HG03280 (cell line): ENCODE measurements at regions not wholly inside any gene's neighbourhood (a gene's known extent, or its start where the extent isn't known, plus 50 kb on each side); places are given as distances from the start of the nearest gene placed in this dataset.

Source experiments
- ATAC-seq: cut with Tn5 transposase; IDR thresholded peaks from one replicate; pipeline ENCODE4 v1.9.1; 2021; ENCODE audit warnings: mild to moderate bottlenecking, moderate library complexity; ENCODE audit not compliant: unreplicated experiment

DNA sequence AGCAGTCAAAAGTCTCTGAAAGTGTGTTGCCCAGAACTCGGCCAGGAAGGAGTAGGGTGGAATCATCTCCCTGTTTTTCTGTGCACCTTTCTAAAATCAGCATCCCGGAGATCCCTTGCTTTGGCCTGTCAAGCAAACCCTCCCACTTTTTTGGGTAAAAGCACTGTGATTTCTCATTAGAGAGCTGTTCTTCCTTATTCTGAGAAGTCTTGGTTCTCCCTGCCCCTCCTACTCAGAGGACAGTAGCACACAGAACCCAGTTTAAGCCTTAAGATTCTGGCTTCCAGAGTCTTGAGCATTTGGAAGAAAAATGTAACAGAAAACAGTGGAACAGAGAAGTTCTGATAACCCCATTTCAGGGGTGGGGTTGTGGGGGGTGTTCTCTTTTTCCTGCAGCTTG, 52.6 kb upstream of the KATNAL1 start:
- ATAC-seq: no peak

DNA sequence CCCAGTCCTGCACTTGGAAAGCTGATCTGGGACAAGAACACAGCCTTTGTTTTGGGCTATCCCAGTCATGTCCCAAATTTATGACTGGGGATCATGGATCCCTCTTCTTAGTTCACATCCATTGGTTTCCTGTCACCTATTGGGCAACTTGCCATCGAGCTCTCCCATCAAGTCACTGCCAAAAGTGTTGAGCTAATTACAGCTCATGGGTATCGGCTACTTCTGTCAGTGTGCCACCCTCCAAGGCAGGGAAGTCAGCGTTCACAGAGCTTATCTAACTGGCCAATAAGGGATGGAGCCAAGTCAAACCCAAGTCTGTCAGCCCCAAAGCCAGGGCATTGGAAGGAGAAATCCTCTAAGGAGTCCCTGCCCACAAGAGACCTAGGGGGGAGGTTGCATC, 53.2 kb upstream of the KATNAL1 start:
- ATAC-seq: no peak

DNA sequence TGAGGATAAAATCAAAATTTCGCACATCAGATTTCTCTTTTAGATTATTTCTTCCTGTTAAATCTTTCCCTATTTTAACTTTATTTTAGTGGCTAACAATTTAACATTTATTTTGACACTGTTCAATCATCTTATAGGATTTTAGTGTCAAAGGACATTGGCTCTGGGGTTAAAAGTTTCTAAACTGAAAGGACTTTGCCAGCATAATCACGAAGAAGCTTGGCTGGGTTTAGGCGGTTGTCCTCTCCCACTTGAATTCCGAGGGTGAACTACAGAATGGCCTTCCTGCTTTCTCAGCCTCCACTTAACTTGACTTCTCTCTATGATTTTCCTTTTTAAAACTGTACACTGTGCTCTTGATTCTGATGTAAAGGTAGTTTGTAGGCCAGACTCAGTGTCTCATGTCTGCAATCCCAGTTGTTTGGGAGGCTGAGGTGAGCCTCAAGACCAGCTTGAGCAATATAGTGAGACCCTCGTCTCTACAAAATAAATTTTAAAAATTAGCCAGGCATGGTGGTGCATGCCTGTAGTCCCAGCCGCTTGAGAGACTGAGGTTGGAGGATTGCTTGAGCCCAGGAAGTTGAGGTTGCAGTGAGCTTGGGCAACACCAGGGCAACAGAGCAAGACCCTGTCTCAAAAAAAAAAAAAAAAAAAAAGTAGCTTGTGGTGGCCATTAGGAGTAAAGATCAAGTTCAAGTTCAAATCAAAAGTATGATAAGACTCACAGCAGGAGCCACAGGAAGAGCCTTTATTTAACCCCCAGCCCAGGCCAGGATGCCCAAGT, 54.8 kb upstream of the KATNAL1 start:
- ATAC-seq: no peak

DNA sequence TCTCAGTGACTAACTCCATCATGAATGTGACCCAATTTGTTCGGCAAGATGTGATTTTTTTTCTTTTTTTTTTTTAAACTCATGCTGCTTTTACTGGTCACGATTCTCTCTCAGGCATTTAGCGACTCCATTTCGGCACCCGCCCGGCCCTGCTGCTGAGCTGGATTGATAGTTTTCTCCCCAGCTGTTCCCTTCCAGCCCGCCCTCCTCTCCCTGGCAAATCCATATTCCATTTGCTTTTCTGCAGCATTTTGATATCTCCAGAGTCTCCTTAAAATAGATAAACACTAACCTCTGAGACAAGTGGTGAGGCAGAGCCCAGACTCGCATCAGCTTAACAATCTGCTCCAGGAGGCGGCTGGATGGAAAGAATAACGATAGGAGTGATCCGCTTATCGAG, 55.5 kb upstream of the KATNAL1 start:
- no peak for ATAC-seq

DNA sequence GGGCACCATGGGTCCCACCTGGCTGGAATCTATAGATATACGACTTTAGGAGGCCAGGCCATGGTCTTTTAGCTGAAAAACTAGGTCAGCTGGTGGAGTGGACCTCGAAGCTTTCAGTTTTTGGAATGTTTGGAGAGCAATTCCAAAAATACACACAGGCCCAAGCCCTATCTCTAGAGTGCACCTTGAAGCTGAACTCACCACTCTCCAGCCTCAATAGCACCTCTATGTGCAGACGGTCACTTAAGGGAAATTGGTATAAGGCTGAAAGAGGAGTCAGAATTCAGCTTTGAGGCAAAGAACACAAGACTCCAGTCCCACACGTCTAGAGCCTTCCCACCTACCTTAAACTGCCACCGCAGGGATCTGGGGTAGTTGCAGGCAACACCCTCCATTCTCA, 56.4 kb upstream of the KATNAL1 start:
- ATAC-seq: no peak

DNA sequence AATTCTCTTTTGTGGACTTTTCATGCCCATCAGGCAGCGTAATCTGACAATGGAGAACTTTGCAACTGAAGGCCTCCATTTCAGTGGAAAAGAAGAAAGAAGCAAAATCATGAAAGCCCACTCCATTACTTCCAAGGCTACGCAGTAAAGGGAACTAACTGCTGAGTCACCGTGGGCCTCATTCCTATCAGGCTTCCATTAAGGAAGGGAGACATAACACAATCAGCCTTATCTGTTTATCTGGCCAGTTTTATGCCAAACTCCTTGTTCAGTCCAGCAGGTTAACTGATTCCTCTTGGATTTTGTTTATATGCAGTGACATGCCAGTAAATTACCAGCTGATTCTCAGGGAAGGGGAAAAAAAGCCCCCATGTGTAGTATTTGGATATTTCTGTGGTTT, 56.8 kb upstream of the KATNAL1 start:
- ATAC-seq: no peak

DNA sequence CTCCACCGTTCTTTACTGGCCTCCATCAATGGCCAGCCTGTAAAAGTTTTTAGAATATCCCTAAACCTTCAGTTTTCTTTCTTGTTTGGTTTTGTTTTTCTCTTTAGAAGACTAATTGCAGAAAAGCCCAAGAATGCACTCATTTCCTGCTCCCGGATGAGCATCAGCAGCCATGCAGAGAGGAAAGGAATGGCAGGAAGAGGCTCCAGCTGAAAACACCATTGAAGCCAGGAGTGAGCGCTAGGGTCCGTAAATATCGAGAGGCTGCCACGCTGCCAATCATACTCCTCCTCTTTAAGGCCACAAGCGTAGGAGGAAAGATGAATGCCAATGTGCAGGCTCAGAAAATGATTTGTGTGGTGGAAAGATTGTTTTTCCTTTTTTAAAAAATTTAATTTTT, 57.4 kb upstream of the UBE2L5 start:
- ATAC-seq: no peak

DNA sequence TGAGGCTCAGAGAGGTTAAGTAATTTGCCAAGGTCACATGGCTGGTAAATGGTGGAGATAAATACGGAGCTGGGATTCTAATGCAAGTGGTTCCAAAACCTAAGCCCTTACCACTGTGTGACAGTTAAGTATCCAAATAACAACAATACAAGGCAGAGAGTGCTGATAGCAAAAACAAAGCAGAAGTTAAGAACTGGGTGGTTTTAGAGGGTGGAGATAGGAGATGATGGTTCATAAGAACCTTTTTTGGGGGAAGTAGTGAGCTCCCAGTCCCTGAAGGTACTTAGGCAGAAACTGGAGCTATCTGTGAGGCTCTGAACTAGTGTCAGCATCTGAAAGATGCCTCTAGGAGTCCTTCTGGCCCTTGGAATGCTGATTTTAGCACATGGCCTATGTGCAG, 56.2 kb upstream of the UBE2L5 start:
- ATAC-seq: no peak

DNA sequence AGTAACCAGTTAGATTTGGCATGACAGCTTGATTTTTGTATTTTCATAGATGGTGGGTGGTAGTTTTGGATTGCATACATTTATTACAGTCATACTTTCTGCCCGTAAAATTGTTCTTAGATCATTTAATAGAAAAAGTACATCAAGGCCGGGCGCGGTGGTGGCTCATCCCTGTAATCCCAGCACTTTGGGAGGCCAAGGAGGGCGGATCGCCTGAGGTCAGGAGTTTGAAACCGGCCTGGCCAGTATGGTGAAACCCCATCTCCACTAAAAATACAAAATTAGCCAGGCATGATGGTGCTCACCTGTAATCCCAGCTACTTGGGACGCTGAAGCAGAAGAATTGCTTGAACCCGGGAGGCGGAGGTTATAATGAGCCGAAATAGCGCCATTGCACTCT, 55.0 kb upstream of the UBE2L5 start:
- no peak for ATAC-seq

DNA sequence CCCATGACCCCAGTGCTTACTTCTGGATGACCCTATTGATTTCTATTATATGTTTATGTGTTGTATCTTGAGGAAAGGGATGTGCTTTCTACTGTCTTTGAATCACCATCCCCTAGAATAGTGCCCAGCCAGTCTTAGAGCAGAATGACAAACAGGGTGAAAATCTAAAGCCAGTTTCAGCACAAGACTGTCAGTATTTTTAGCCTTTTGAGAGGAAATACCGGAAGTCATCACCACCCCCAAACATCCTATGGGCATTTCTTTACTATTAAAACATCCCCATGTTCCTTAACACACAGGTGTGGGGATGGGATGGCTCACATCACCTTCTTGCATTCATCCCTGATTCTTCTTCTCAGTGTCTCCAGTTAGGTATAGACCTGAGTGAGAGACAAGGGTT, 52.1 kb upstream of the UBE2L5 start:
- no peak for ATAC-seq

DNA sequence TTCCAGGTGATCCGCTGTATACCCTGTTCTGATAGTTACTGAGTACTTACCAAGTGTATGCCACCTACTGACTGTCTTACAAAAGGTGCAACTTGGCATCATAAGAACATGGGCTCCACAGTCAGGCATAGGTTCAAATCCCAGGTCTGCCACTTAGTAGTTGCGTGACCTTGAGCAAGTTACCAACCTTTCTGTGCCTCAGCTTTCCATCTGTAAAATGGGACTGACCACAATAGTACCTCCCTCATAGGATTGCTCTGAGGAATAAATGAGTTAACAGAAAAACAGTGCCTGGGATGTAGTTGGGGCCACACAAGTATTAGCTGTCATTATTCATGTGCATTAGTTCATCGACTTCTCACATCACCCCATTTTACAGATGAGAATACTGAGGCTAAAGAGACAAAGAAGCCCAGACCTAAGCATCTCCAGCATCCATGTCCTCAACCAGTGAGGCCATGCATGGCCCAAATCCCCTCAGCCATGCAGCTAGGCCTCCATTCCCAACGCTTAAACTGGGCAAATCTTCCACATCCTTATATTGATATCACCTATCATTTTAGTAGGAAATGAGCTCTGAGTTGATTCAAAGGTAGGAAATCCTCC, 51.3 kb upstream of the UBE2L5 start:
- no peak for ATAC-seq

DNA sequence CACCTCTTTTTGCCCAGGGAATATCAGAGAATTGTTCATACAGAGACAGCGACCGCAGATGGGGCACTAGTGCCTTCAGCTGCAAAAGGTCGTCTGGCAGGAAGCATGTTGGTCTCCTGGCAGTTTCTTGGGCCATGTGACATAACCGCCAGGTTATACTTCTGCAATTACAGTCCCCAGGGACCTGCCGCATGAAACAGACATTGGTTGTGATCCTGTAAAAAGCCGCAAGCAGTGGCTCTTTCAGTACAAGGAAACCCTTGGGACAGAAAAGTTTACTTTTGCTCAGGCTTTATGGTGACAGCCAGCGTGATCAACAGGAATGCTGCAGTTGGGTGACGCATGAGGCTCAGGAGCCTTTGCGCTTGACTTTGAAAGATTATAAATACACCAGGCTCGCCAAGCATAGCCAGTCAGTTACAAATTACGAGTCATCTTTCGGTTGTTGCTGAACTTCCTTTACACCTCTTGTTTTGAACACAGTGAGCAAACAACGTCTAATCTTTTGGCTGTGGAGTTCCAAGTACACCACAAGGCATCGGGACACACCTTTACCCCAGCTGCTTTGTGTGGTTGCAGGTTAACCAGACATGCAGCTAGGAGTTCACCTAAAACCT, 50.5 kb upstream of the UBE2L5 start:
- peak; percentile 67 for ATAC-seq
